HL-60 (cell line): ENCODE measurements at regions not wholly inside any gene's neighbourhood (a gene's known extent, or its start where the extent isn't known, plus 50 kb on each side); places are given as distances from the start of the nearest gene placed in this dataset.

Experiments
- DNase-seq, 2 experiments: peaks; one replicate each; pipeline ENCODE4 v3.0.0-alpha.2; 2010 to 2020; ENCODE audit warnings: low read depth in 1 of 2, low spot score in 1 of 2
- H3K27ac ChIP-seq: fragments of 250-450 bp; sonication (Bioruptor Pico); replicated peaks from 2 replicates; pipeline ENCODE4 v1.5.1; 2020; ENCODE audit warnings: mild to moderate bottlenecking, moderate library complexity
- H3K27me3 ChIP-seq: fragments of 250-450 bp; sonication (Bioruptor Pico); 2 replicates; pipeline ENCODE4 v1.5.1; 2021; ENCODE audit warnings: mild to moderate bottlenecking, moderate library complexity; ENCODE audit not compliant: insufficient read depth, poor library complexity, severe bottlenecking
- H3K4me3 ChIP-seq: replicated peaks from 2 replicates; pipeline ENCODE4 v1.5.1; 2011; ENCODE audit warnings: mild to moderate bottlenecking, control low read depth, low read length; ENCODE audit not compliant: insufficient read depth
- CTCF ChIP-seq: IDR thresholded peaks from one replicate; pipeline ENCODE4 v1.5.1; 2011; ENCODE audit warnings: low read length, control low read depth, inconsistent platforms; ENCODE audit not compliant: insufficient read depth
- GABPA ChIP-seq: IDR thresholded peaks from 2 replicates; pipeline ENCODE4 v1.6.1; 2012; ENCODE audit warnings: low read depth
- POLR2AphosphoS5 ChIP-seq: IDR thresholded peaks from 2 replicates; pipeline ENCODE4 v1.6.1; 2012; ENCODE audit warnings: low read depth
- REST ChIP-seq: IDR thresholded peaks from 2 replicates; pipeline ENCODE4 v1.6.1; 2012; ENCODE audit warnings: low read depth; ENCODE audit not compliant: insufficient replicate concordance
- SPI1 ChIP-seq: IDR thresholded peaks from 2 replicates; pipeline ENCODE4 v1.6.1; 2012; ENCODE audit warnings: low read depth, mild to moderate bottlenecking, borderline replicate concordance

GRCh38 chr14:66351310-66351709 lies 134.9 kb upstream of the CCDC196 start:
- DNase-seq, result no peak
- TF ChIP-seq REST (no peak), SPI1 (no peak), CTCF (no peak), POLR2AphosphoS5 (no peak), GABPA (no peak)
- no peaks in the 10 kb centered on the region for H3K27me3 ChIP-seq
- H3K27ac ChIP-seq, result no peak overlapping the region
- H3K4me3 ChIP-seq, result no peak overlapping the region

GRCh38 chr14:66359500-66359899 lies 126.7 kb upstream of the CCDC196 start:
- no peak for DNase-seq
- TF ChIP-seq CTCF (no peak), SPI1 (no peak), REST (no peak), POLR2AphosphoS5 (no peak), GABPA (no peak)
- Histone ChIP-seq H3K27me3 (no peaks in the 10 kb centered on the region), H3K27ac (no peak overlapping the region), H3K4me3 (no peak overlapping the region)

GRCh38 chr14:66360366-66360926 lies 125.7 kb upstream of the CCDC196 start:
- no peak for DNase-seq

GRCh38 chr14:66361013-66361412 lies 125.2 kb upstream of the CCDC196 start:
- no peak for TF ChIP-seq POLR2AphosphoS5
- Histone ChIP-seq H3K4me3 (no peak overlapping the region), H3K27ac (no peak overlapping the region), H3K27me3 (no peaks in the 10 kb centered on the region)
- DNase-seq, result no peak

More at GRCh38 chr14:66360366-66360926, 125.7 kb upstream of the CCDC196 start:
- Histone ChIP-seq H3K27ac (no peak overlapping the region), H3K4me3 (no peak overlapping the region), H3K27me3 (no peaks in the 10 kb centered on the region)
- TF ChIP-seq POLR2AphosphoS5, result no peak

GRCh38 chr14:66365388-66365787 lies 120.8 kb upstream of the CCDC196 start:
- no peak overlapping the region for H3K4me3 ChIP-seq
- no peak for DNase-seq
- no peaks in the 10 kb centered on the region for H3K27me3 ChIP-seq
- no peak overlapping the region for H3K27ac ChIP-seq
- TF ChIP-seq SPI1 (no peak), REST (no peak), GABPA (no peak), CTCF (no peak), POLR2AphosphoS5 (no peak)
